ENCODE measurements at regions not wholly inside any gene's neighbourhood (a gene's known extent, or its start where the extent isn't known, plus 50 kb on each side); places are given as distances from the start of the nearest gene placed in this dataset.

GRCh38 chr2:10964052-10964790, 52.5 kb downstream of the KCNF1 start:
- DNase-seq: no peak

GRCh38 chr2:10965241-10965843, 53.6 kb downstream of the KCNF1 start:
- no peak for DNase-seq

GRCh38 chr2:10966056-10966455, 54.3 kb downstream of the KCNF1 start:
- DNase-seq: no peak

GRCh38 chr2:10966741-10967140, 55.0 kb downstream of the KCNF1 start:
- DNase-seq: no peak

GRCh38 chr2:10968176-10968575, 56.4 kb downstream of the KCNF1 start:
- no peak for DNase-seq

- no peak for DNase-seq
These were observed 58.9 kb downstream of the KCNF1 start for GRCh38 chr2:10970666-10971065.

- no peak for DNase-seq
These were observed 59.6 kb downstream of the KCNF1 start for GRCh38 chr2:10971161-10971887.

- DNase-seq: no peak
These were observed 60.1 kb downstream of the KCNF1 start for GRCh38 chr2:10971888-10972260.

- DNase-seq: no peak
These were observed 61.1 kb downstream of the KCNF1 start for GRCh38 chr2:10972683-10973433.

- no peak for DNase-seq
These were observed 62.0 kb downstream of the KCNF1 start for GRCh38 chr2:10973766-10974165.

- DNase-seq: no peak
These were observed 65.3 kb downstream of the KCNF1 start for GRCh38 chr2:10977003-10977402.

- DNase-seq: no peak
These were observed 65.9 kb downstream of the KCNF1 start for GRCh38 chr2:10977621-10978020.

GRCh38 chr2:10978090-10978670, 66.4 kb downstream of the KCNF1 start:
- DNase-seq: no peak

GRCh38 chr2:10980071-10980470, 68.3 kb downstream of the KCNF1 start:
- DNase-seq: no peak

- no peak for DNase-seq
These were observed 69.2 kb downstream of the KCNF1 start for GRCh38 chr2:10980886-10981425.

- no peak for DNase-seq
These were observed 69.7 kb downstream of the KCNF1 start for GRCh38 chr2:10981451-10981850.

- DNase-seq: no peak
These were observed 70.3 kb downstream of the KCNF1 start for GRCh38 chr2:10981941-10982431.

GRCh38 chr2:10982931-10983701, 71.4 kb downstream of the KCNF1 start:
- no peak for DNase-seq

GRCh38 chr2:10983711-10984110, 72.0 kb downstream of the KCNF1 start:
- no peak for DNase-seq

- DNase-seq: no peak
These were observed 72.8 kb downstream of the KCNF1 start for GRCh38 chr2:10984418-10985135.

GRCh38 chr2:10985260-10985659, 73.5 kb downstream of the KCNF1 start:
- DNase-seq: no peak
